HFFc6 (cell line): ENCODE measurements at regions not wholly inside any gene's neighbourhood (a gene's known extent, or its start where the extent isn't known, plus 50 kb on each side); places are given as distances from the start of the nearest gene placed in this dataset.

Experiments used
- DNase-seq: peaks from one replicate; pipeline ENCODE4 v3.0.0-alpha.2; 2018
- H3K27ac Mint-ChIP-seq: 2 replicates; pipeline ENCODE4 v1.8.0; 2020; ENCODE audit warnings: mild to moderate bottlenecking, mixed read lengths
- H3K27me3 Mint-ChIP-seq: 2 replicates; pipeline ENCODE4 v1.8.0; 2021; ENCODE audit warnings: mild to moderate bottlenecking, moderate library complexity, mixed read lengths; ENCODE audit not compliant: insufficient read depth
- H3K36me3 Mint-ChIP-seq: 2 replicates; pipeline ENCODE4 v1.8.0; 2021; ENCODE audit warnings: low read depth, mixed read lengths
- H3K4me1 Mint-ChIP-seq: 2 replicates; pipeline ENCODE4 v1.8.0; 2020; ENCODE audit warnings: low read depth, mixed read lengths
- H3K4me3 Mint-ChIP-seq: 2 replicates; pipeline ENCODE4 v1.8.0; 2020; ENCODE audit warnings: mild to moderate bottlenecking, moderate library complexity, mixed read lengths
- H3K9me3 Mint-ChIP-seq: 2 replicates; pipeline ENCODE4 v1.8.0; 2020; ENCODE audit warnings: mild to moderate bottlenecking, mixed read lengths
- CTCF ChIP-seq: fragments of 200-600 bp; sonication (generic); IDR thresholded peaks from 2 replicates; pipeline ENCODE4 v1.5.0; 2021; ENCODE audit warnings: antibody characterized with exemption, mild to moderate bottlenecking

GRCh38 chr21:31548688-31549087, 110.8 kb upstream of the SOD1 start:
- Mint-ChIP-seq H3K9me3 (peaks cover 16% of the 10 kb centered on the region), H3K4me3 (no peak overlapping the region), H3K27me3 (peaks cover 2% of the 10 kb centered on the region), H3K36me3 (no peaks in the 10 kb centered on the region), H3K27ac (no peak overlapping the region), H3K4me1 (no peaks in the 10 kb centered on the region)
- DNase-seq, result no peak
- TF ChIP-seq CTCF, result no peak

GRCh38 chr21:31546443-31547170, 112.9 kb upstream of the SOD1 start:
- TF ChIP-seq CTCF, result no peak
- Mint-ChIP-seq H3K9me3 (peaks cover 27% of the 10 kb centered on the region), H3K4me1 (no peaks in the 10 kb centered on the region), H3K27ac (no peak overlapping the region), H3K27me3 (peaks cover 4% of the 10 kb centered on the region), H3K4me3 (no peak overlapping the region), H3K36me3 (peaks cover 6% of the 10 kb centered on the region; the same call in 1 of the 2 replicates)
- DNase-seq, result no peak

GRCh38 chr21:31545036-31545435, 114.5 kb upstream of the SOD1 start:
- peaks cover 26% of the 10 kb centered on the region for H3K9me3 Mint-ChIP-seq
- H3K36me3 Mint-ChIP-seq, result peaks cover 6% of the 10 kb centered on the region; the same call in 1 of the 2 replicates
- H3K4me1 Mint-ChIP-seq, result no peaks in the 10 kb centered on the region
- no peak for DNase-seq
- no peak overlapping the region for H3K4me3 Mint-ChIP-seq
- H3K27me3 Mint-ChIP-seq, result peaks cover 4% of the 10 kb centered on the region
- H3K27ac Mint-ChIP-seq, result no peak overlapping the region
- TF ChIP-seq CTCF, result no peak

GRCh38 chr21:31543191-31543590, 116.3 kb upstream of the SOD1 start:
- peaks cover 17% of the 10 kb centered on the region for H3K9me3 Mint-ChIP-seq
- TF ChIP-seq CTCF, result no peak
- no peaks in the 10 kb centered on the region for H3K4me1 Mint-ChIP-seq
- H3K36me3 Mint-ChIP-seq, result peaks cover 6% of the 10 kb centered on the region; the same call in 1 of the 2 replicates
- H3K27ac Mint-ChIP-seq, result no peak overlapping the region
- H3K27me3 Mint-ChIP-seq, result peaks cover 4% of the 10 kb centered on the region
- DNase-seq, result no peak
- no peak overlapping the region for H3K4me3 Mint-ChIP-seq

GRCh38 chr21:31538816-31539215, 120.7 kb upstream of the SOD1 start:
- no peak for TF ChIP-seq CTCF
- Mint-ChIP-seq H3K4me1 (no peaks in the 10 kb centered on the region), H3K4me3 (no peak overlapping the region), H3K36me3 (peaks cover 6% of the 10 kb centered on the region; the same call in 1 of the 2 replicates), H3K27ac (no peak overlapping the region), H3K9me3 (peaks cover 39% of the 10 kb centered on the region), H3K27me3 (peaks cover 1% of the 10 kb centered on the region)
- DNase-seq, result no peak
